OCI-LY3 (cell line): ENCODE measurements at regions not wholly inside any gene's neighbourhood (a gene's known extent, or its start where the extent isn't known, plus 50 kb on each side); places are given as distances from the start of the nearest gene placed in this dataset.

Source experiments
- H2AFZ ChIP-seq: fragments of 200-600, 300-600 bp; shearing (Covaris generic); 2 replicates; pipeline ENCODE4 v1.6.0; 2014; ENCODE audit warnings: antibody characterized with exemption, low read depth, low read length
- H3K27ac ChIP-seq: fragments of 200-600, 300-600 bp; sonication (generic); 2 replicates; pipeline ENCODE4 v1.5.1; 2014; ENCODE audit warnings: mild to moderate bottlenecking, low read length, moderate library complexity, mixed read lengths
- H3K27me3 ChIP-seq: fragments of 200-600, 300-600 bp; sonication (generic); 2 replicates; pipeline ENCODE4 v1.6.1; 2014; ENCODE audit warnings: low read depth, low read length, mixed read lengths
- H3K36me3 ChIP-seq: fragments of 200-600, 300-600 bp; sonication (generic); replicated peaks from 2 replicates; pipeline ENCODE3; 2014; ENCODE audit warnings: low read depth, low read length, mixed read lengths
- H3K4me1 ChIP-seq: fragments of 300-600, 200-600 bp; sonication (generic); 2 replicates; pipeline ENCODE4 v1.6.1; 2014; ENCODE audit warnings: low read length, mixed read lengths
- H3K4me2 ChIP-seq: fragments of 200-600, 300-600 bp; sonication (generic); 2 replicates; pipeline ENCODE4 v1.6.1; 2014; ENCODE audit warnings: low read length, mixed read lengths
- H3K4me3 ChIP-seq: fragments of 300-600, 200-600 bp; sonication (generic); 2 replicates; pipeline ENCODE4 v1.5.1; 2014; ENCODE audit warnings: antibody characterized with exemption, mild to moderate bottlenecking, low read length, moderate library complexity
- H3K79me2 ChIP-seq: fragments of 300-600, 200-600 bp; shearing (Covaris generic); 2 replicates; pipeline ENCODE4 v1.6.1; 2014; ENCODE audit warnings: mild to moderate bottlenecking, low read length, mixed read lengths
- H3K9ac ChIP-seq: fragments of 300-600, 200-600 bp; shearing (Covaris generic); 2 replicates; pipeline ENCODE4 v1.6.0; 2014; ENCODE audit warnings: mild to moderate bottlenecking, low read length, moderate library complexity
- H3K9me3 ChIP-seq: fragments of 200-600, 300-600 bp; shearing (Covaris generic); 2 replicates; pipeline ENCODE4 v1.6.1; 2014; ENCODE audit warnings: low read length, mixed read lengths; ENCODE audit not compliant: insufficient read depth
- H4K20me1 ChIP-seq: fragments of 200-600, 300-600 bp; sonication (generic); 2 replicates; pipeline ENCODE4 v1.6.1; 2016; ENCODE audit warnings: low read length, mixed read lengths; ENCODE audit not compliant: insufficient read depth
- EZH2phosphoT487 ChIP-seq: fragments of 200-600 bp; shearing (Covaris generic); IDR thresholded peaks from 2 replicates; pipeline ENCODE4 v1.6.1; 2018; ENCODE audit warnings: antibody characterized with exemption, mixed run types, low read depth
- TF ChIP-seq, protein P1 (sequence below): fragments of 200-600, 300-600 bp; sonication (generic); IDR thresholded peaks from 2 replicates; pipeline ENCODE4 v1.5.1; 2014; ENCODE audit warnings: antibody characterized with exemption, low read length, low read depth

DNA sequence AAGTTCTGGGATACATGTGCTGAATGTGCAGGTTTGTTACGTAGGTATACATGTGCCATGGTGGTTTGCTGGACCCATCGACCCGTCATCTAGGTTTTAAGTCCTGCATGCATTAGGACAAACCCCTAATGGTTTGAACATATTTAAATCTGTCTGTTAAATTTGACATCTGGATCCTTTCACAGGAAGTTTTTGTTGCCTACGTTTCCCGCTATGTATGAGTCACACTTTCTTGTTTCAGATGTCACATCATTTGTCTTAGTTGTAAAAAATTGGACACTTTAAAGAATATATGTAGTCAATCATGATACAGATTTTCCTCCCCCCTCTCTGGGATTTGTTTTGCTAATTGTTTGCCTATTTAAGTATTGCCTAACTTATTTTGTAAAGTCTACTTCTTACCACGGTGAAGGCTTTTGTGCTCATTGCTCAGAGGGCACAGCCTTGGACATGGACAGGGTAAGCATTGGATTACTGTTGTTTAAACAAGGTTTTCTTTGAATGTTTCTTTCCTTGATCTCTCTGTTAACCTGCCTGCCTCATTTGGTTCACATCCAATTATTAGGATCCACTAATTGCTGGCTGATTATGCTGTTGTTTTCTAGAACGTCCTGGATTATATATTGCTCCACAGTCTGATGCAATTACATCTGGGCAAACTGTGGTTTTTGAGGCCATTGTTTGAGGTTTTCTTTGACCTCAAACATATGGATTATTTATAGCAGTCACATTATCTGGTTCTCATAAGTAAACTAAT lies 1441.4 kb downstream of the AACS start:
- no peak overlapping the region for H3K9ac ChIP-seq
- no peaks in the 10 kb centered on the region for H3K36me3 ChIP-seq

DNA sequence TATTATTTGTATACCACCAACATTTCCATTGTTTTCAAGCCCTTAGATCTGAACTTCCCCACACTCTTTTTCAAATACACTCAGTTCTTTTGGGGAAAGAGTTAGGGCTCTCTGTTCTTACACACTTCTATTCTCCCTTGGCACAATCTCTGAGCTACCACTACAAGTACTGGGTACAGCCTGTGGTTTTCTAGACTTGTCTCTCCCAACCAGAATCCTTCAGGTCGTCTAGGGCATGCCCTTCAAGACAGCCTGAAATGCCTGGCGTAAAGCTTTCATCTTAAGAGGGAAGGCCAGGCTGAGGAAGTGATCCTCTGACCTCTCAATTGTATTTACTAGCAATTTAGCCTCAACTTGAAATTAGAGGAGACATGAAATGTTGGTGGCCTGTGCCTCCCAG lies 1442.0 kb downstream of the AACS start:
- H2AFZ ChIP-seq = no peak overlapping the region
- H3K4me2 ChIP-seq = no peak overlapping the region
- no peak for TF ChIP-seq EZH2phosphoT487
- TF ChIP-seq, protein P1, sequence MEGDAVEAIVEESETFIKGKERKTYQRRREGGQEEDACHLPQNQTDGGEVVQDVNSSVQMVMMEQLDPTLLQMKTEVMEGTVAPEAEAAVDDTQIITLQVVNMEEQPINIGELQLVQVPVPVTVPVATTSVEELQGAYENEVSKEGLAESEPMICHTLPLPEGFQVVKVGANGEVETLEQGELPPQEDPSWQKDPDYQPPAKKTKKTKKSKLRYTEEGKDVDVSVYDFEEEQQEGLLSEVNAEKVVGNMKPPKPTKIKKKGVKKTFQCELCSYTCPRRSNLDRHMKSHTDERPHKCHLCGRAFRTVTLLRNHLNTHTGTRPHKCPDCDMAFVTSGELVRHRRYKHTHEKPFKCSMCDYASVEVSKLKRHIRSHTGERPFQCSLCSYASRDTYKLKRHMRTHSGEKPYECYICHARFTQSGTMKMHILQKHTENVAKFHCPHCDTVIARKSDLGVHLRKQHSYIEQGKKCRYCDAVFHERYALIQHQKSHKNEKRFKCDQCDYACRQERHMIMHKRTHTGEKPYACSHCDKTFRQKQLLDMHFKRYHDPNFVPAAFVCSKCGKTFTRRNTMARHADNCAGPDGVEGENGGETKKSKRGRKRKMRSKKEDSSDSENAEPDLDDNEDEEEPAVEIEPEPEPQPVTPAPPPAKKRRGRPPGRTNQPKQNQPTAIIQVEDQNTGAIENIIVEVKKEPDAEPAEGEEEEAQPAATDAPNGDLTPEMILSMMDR = no peak

More for the DNA sequence above, 1441.4 kb downstream of the AACS start:
- no peak overlapping the region for H3K4me3 ChIP-seq
- no peaks in the 10 kb centered on the region for H3K79me2 ChIP-seq
- no peak overlapping the region for H2AFZ ChIP-seq
- H3K9me3 ChIP-seq = peaks cover 8% of the 10 kb centered on the region; the same call in 1 of the 2 replicates
- no peak overlapping the region for H3K27ac ChIP-seq
- no peak for TF ChIP-seq EZH2phosphoT487
- TF ChIP-seq, protein P1 = no peak
- no peaks in the 10 kb centered on the region for H3K4me1 ChIP-seq
- no peak overlapping the region for H3K4me2 ChIP-seq
- H4K20me1 ChIP-seq = no peaks in the 10 kb centered on the region
- no peaks in the 10 kb centered on the region for H3K27me3 ChIP-seq

DNA sequence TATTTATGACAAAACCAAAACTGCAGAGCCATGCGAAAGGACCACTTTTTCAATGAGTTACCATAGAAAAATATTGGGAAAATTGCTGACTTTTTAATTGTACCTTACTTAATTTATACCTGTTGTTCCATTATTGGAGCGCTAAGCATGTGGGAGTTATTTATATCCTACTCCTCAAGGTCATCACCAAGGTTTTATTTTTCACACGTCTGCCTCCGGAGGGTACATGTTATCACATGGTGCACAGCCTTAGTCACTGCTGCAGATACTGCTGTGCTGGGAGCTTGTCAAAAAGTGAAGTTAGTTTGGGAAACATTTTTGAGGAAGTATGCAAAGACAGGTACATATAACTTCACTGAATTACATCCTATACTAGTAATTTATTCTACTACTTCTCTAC lies 1444.3 kb downstream of the AACS start:
- Histone ChIP-seq H3K27ac (no peak overlapping the region), H3K4me2 (no peak overlapping the region), H4K20me1 (no peaks in the 10 kb centered on the region), H3K4me1 (no peaks in the 10 kb centered on the region), H3K36me3 (no peaks in the 10 kb centered on the region), H3K4me3 (no peak overlapping the region), H3K9me3 (peaks cover 8% of the 10 kb centered on the region; the same call in 1 of the 2 replicates), H3K9ac (no peak overlapping the region), H3K79me2 (no peaks in the 10 kb centered on the region), H3K27me3 (no peaks in the 10 kb centered on the region), H2AFZ (no peak overlapping the region)
- TF ChIP-seq, protein P1 = no peak
- no peak for TF ChIP-seq EZH2phosphoT487

More for the DNA sequence above, 1442.0 kb downstream of the AACS start:
- Histone ChIP-seq H3K27me3 (no peaks in the 10 kb centered on the region), H4K20me1 (no peaks in the 10 kb centered on the region), H3K9ac (no peak overlapping the region), H3K79me2 (no peaks in the 10 kb centered on the region), H3K9me3 (peaks cover 8% of the 10 kb centered on the region; the same call in 1 of the 2 replicates), H3K27ac (no peak overlapping the region), H3K4me3 (no peak overlapping the region), H3K4me1 (no peaks in the 10 kb centered on the region), H3K36me3 (no peaks in the 10 kb centered on the region)

DNA sequence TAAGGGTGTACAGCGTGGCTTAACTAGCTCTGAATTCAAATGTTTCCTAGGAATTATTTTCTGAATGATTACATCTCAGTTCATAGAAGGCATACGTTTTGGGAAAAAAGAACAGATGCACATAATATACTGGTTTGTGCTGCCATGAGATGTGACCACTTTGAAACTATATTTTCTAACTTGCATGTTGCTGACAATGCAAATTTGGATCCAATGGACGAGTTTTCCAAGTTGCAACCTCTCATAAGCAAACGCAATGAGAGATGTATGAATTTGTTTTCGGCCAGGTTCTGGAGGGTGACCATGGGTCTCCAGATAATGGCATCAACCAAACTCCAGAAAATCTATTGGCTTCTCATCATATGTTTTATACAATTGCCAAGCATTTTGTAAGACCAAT lies 1445.4 kb downstream of the AACS start:
- no peak overlapping the region for H2AFZ ChIP-seq
- H3K4me2 ChIP-seq = no peak overlapping the region
- no peak for TF ChIP-seq EZH2phosphoT487
- TF ChIP-seq, protein P1 = no peak
- H4K20me1 ChIP-seq = no peaks in the 10 kb centered on the region
- no peaks in the 10 kb centered on the region for H3K27me3 ChIP-seq
- no peak overlapping the region for H3K9ac ChIP-seq
- H3K4me1 ChIP-seq = no peaks in the 10 kb centered on the region
- no peaks in the 10 kb centered on the region for H3K79me2 ChIP-seq
- H3K4me3 ChIP-seq = no peak overlapping the region
- H3K27ac ChIP-seq = no peak overlapping the region
- no peaks in the 10 kb centered on the region for H3K36me3 ChIP-seq
- H3K9me3 ChIP-seq = peaks cover 8% of the 10 kb centered on the region; the same call in 1 of the 2 replicates
